ENCODE measurements at regions not wholly inside any gene's neighbourhood (a gene's known extent, or its start where the extent isn't known, plus 50 kb on each side); places are given as distances from the start of the nearest gene placed in this dataset.

DNA sequence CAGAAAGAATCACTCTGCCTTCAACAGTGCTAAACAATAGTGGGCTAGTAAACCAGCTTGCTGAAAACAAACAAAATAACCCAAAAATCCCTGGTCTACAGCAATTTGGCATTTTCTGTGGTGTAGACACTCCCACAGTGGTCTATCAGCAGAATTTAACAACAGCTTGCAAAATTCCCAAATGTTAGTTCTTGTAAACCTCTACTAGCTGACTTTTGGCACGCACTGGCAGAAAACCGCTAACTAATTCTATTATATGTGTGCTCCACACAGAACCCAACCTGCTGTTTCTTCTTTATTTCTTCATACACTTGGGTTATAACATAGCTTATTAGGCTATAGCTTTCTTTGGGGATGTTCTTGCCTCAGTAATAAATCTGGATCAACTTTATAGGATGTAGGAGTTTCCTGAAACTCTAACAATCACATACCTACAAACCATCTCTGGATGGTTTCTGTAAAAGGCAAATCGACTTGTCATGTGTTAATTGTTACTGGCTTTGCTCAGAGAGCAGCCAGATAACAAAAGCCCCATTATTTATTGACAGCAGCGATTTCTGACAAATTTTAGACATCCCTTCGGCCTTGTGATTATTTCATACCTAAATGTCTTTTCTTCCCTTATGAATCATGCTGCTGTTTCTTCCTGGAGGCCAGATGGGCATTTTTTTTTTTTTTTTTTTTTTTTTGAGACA is 82.7 kb upstream of the NAA35 start:
- TF ChIP-seq, protein P1, sequence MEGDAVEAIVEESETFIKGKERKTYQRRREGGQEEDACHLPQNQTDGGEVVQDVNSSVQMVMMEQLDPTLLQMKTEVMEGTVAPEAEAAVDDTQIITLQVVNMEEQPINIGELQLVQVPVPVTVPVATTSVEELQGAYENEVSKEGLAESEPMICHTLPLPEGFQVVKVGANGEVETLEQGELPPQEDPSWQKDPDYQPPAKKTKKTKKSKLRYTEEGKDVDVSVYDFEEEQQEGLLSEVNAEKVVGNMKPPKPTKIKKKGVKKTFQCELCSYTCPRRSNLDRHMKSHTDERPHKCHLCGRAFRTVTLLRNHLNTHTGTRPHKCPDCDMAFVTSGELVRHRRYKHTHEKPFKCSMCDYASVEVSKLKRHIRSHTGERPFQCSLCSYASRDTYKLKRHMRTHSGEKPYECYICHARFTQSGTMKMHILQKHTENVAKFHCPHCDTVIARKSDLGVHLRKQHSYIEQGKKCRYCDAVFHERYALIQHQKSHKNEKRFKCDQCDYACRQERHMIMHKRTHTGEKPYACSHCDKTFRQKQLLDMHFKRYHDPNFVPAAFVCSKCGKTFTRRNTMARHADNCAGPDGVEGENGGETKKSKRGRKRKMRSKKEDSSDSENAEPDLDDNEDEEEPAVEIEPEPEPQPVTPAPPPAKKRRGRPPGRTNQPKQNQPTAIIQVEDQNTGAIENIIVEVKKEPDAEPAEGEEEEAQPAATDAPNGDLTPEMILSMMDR (IDR thresholded peaks at IDR 0.05), result no peak
- no peak for TF ChIP-seq POLR2A (IDR thresholded peaks at IDR 0.05)

All from lower leg skin (tissue), 3 donors.